Tibial artery (tissue), 4 donors: ENCODE measurements at regions not wholly inside any gene's neighbourhood (a gene's known extent, or its start where the extent isn't known, plus 50 kb on each side); places are given as distances from the start of the nearest gene placed in this dataset.

Experiments used
- DNase-seq, 2 donors: peaks; one replicate each; pipeline ENCODE4 v3.0.0-alpha.2; 2019
- H3K27ac ChIP-seq, 2 donors: fragments of 200-600 bp; sonication (generic) in 1 of 2; 1 replicate in 1 of 2; 2 replicates in 1 of 2; pipeline ENCODE4 v1.5.1; 2018 to 2019; ENCODE audit warnings: mild to moderate bottlenecking in 1 of 2
- H3K27me3 ChIP-seq, 2 donors: fragments of 200-600 bp; sonication (generic) in 1 of 2; one replicate each; pipeline versions ENCODE4 v1.5.1 to v1.6.0; 2016 to 2019
- H3K36me3 ChIP-seq, 3 donors: fragments of 200-600 bp; sonication (generic) in 2 of 3; one replicate each; pipeline ENCODE4 v1.5.1; 2016 to 2019; ENCODE audit warnings: mild to moderate bottlenecking in 2 of 3
- H3K4me1 ChIP-seq, 4 donors: fragments of 200-600 bp; sonication (generic) in 2 of 4; 1 replicate in 3 of 4; 2 replicates in 1 of 4; pipeline ENCODE4 v1.5.1; 2016 to 2019
- H3K4me3 ChIP-seq, 2 donors: fragments of 200-600 bp; sonication (generic) in 1 of 2; 1 replicate in 1 of 2; 2 replicates in 1 of 2; pipeline ENCODE4 v1.5.1; 2018 to 2019; ENCODE audit warnings: mild to moderate bottlenecking in 2 of 2
- H3K9me3 ChIP-seq, 3 donors: fragments of 200-600 bp; sonication (generic) in 1 of 3; one replicate each; pipeline ENCODE4 v1.5.1; 2016 to 2019
- intact Hi-C: fragments of 100-400 bp; cut with DNase I; formaldehyde crosslinking; loops from one replicate; pipeline ENCODE4 v1.15.0; 2023; ENCODE audit warnings: low total_unique reads
- TF ChIP-seq, protein P1 (sequence below), 2 experiments: fragments of 200-600 bp in 1 of 2; fragments of 450-650 bp in 1 of 2; IDR thresholded peaks; one replicate each; pipeline ENCODE4 v1.5.1; 2017 to 2019; ENCODE audit warnings: antibody characterized with exemption in 2 of 2, mild to moderate bottlenecking in 1 of 2, moderate library complexity in 1 of 2

DNA sequence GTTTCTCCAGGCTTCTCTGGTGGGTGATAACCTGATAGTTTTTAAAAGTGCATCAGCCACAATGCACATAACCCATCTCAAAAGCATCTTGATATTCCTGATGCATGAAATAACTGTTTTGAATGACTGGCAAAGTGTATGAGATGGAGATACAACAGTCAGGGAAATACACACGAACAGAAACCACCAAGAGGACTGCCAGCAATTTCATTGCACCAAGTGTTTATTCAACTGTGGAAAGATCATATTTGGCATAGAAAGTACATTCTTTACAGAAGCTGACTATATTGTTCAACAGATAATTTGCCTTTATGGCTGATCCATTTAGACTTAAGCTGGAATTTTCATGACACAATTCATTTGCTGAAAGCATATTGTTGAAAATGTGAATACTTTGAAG is 139.5 kb downstream of the SLIT2 start:
- DNase-seq, result no peak
- Histone ChIP-seq H3K9me3 (no peaks in the 10 kb centered on the region), H3K4me3 (no peak overlapping the region), H3K36me3 (no peaks in the 10 kb centered on the region), H3K4me1 (peaks cover 0 to 8% (median 0%) of the 10 kb centered on the region in 4 donors), H3K27ac (no peak overlapping the region), H3K27me3 (no peaks in the 10 kb centered on the region)
- intact Hi-C loops, result no loop called here
- TF ChIP-seq, protein P1, sequence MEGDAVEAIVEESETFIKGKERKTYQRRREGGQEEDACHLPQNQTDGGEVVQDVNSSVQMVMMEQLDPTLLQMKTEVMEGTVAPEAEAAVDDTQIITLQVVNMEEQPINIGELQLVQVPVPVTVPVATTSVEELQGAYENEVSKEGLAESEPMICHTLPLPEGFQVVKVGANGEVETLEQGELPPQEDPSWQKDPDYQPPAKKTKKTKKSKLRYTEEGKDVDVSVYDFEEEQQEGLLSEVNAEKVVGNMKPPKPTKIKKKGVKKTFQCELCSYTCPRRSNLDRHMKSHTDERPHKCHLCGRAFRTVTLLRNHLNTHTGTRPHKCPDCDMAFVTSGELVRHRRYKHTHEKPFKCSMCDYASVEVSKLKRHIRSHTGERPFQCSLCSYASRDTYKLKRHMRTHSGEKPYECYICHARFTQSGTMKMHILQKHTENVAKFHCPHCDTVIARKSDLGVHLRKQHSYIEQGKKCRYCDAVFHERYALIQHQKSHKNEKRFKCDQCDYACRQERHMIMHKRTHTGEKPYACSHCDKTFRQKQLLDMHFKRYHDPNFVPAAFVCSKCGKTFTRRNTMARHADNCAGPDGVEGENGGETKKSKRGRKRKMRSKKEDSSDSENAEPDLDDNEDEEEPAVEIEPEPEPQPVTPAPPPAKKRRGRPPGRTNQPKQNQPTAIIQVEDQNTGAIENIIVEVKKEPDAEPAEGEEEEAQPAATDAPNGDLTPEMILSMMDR (IDR thresholded peaks at IDR 0.05), result no peak

DNA sequence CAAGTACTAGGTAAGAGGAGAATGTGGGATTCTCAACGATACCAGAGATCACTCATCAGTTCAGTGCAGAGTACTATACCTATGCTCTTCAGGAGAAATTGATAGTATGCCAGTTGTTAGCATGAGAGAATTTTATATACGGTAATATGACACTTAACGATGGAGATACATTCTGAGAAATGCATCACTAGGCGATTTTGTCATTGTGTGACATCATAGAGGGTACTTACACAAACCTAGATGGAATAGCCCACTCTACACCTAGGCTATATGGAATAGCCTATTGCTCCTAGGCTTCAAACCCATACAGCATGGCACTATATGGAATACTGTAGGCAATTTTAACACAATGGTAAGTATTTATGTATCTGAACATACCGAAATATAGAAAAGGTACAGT is 140.2 kb downstream of the SLIT2 start:
- intact Hi-C loops, result no loop called here
- Histone ChIP-seq H3K36me3 (no peaks in the 10 kb centered on the region), H3K27me3 (no peaks in the 10 kb centered on the region), H3K4me3 (no peak overlapping the region), H3K9me3 (no peaks in the 10 kb centered on the region), H3K4me1 (peaks cover 0 to 8% (median 0%) of the 10 kb centered on the region in 4 donors), H3K27ac (no peak overlapping the region)
- TF ChIP-seq, protein P1 (IDR thresholded peaks at IDR 0.05), result no peak
- no peak for DNase-seq

DNA sequence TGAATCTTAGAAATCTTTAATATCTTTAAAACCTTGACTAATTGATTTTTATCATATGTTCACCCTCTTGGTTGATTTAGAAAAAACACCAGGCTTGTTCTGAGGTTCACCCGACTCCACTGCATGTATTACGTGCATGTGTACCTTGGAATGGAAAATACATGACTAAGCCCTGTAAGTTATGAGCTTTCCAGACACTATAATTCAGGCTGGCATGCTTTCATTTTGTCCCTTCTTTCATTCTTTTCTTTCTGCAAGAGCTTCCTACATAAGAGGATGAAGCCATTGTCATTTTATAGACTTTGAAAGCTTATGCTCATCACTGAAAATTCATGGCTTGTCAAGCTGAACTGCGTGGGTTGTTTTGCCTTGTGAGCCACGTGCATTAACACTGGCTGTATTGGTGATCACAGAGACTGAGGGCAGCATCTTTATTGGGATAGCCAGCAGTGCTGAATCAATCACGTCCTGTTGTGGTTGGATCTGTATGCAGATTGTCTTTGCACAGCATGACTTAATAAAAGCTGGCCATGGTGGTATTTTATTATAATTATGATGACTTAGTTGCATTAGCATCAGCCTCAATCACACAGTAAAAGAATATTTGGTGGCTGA is 141.9 kb downstream of the SLIT2 start:
- TF ChIP-seq, protein P1 (IDR thresholded peaks at IDR 0.05), result no peak
- H3K27me3 ChIP-seq, result no peaks in the 10 kb centered on the region
- no peak for DNase-seq
- intact Hi-C loops, result no loop called here
- H3K36me3 ChIP-seq, result no peaks in the 10 kb centered on the region
- H3K4me3 ChIP-seq, result no peak overlapping the region
- H3K9me3 ChIP-seq, result no peaks in the 10 kb centered on the region
- peaks cover 0 to 8% (median 0%) of the 10 kb centered on the region in 4 donors for H3K4me1 ChIP-seq
- H3K27ac ChIP-seq, result no peak overlapping the region

DNA sequence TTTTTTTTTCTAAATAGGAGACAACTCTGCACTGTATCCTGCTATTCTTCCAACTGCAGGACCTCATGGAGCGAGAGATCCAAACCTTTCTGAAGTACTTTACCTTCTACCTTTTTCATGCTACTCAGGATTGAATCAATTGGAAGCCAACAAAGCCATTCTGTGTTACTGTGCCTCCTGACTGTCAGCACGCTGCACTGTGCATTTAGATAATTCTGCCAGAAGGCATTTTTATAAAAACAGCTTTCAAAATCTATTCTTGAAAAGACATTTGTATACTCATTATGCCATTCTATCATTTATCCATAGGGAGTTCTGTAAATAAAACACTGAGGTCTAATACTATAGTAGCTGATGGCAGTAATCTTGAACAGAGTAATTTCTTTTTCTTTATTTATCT is 142.8 kb downstream of the SLIT2 start:
- no peaks in the 10 kb centered on the region for H3K36me3 ChIP-seq
- H3K27me3 ChIP-seq, result no peaks in the 10 kb centered on the region
- H3K9me3 ChIP-seq, result no peaks in the 10 kb centered on the region
- DNase-seq, result no peak
- peaks cover 0 to 8% (median 0%) of the 10 kb centered on the region in 4 donors for H3K4me1 ChIP-seq
- intact Hi-C loops, result no loop called here
- H3K4me3 ChIP-seq, result no peak overlapping the region
- TF ChIP-seq, protein P1 (IDR thresholded peaks at IDR 0.05), result no peak
- H3K27ac ChIP-seq, result no peak overlapping the region

GRCh38 chr4:20395160-20395773 is 143.6 kb downstream of the SLIT2 start:
- intact Hi-C loops, result no loop called here
- Histone ChIP-seq H3K36me3 (no peaks in the 10 kb centered on the region), H3K9me3 (no peaks in the 10 kb centered on the region), H3K4me3 (no peak overlapping the region), H3K27ac (no peak overlapping the region), H3K27me3 (no peaks in the 10 kb centered on the region), H3K4me1 (peaks cover 0 to 8% (median 0%) of the 10 kb centered on the region in 4 donors)
- TF ChIP-seq, protein P1 (IDR thresholded peaks at IDR 0.05), result peak in 1 of 2 experiments; percentile 11
- no peak for DNase-seq
